ENCODE measurements at regions not wholly inside any gene's neighbourhood (a gene's known extent, or its start where the extent isn't known, plus 50 kb on each side); places are given as distances from the start of the nearest gene placed in this dataset.

GRCh38 chr18:71899707-71900472 is 644.3 kb downstream of the CBLN2 start:
- DNase-seq (ENCODE audit: low read depth, low spot score), result no peak

- no peak for DNase-seq (ENCODE audit: low read depth, low spot score)
Observed at GRCh38 chr18:71899183-71899582, 645.0 kb downstream of the CBLN2 start.

GRCh38 chr18:71887509-71887908 is 656.6 kb downstream of the CBLN2 start:
- DNase-seq (ENCODE audit: low read depth, low spot score), result no peak

GRCh38 chr18:71878226-71878625 is 665.9 kb downstream of the CBLN2 start:
- no peak for DNase-seq (ENCODE audit: low read depth, low spot score)

- no peak for DNase-seq (ENCODE audit: low read depth, low spot score)
Observed at GRCh38 chr18:71873695-71874094, 670.4 kb downstream of the CBLN2 start.

- no peak for DNase-seq (ENCODE audit: low read depth, low spot score)
Observed at GRCh38 chr18:71865888-71866287, 678.3 kb downstream of the CBLN2 start.

- DNase-seq (ENCODE audit: low read depth, low spot score), result no peak
Observed at GRCh38 chr18:71850602-71851001, 693.5 kb downstream of the CBLN2 start.

GRCh38 chr18:71849407-71849806 is 694.7 kb downstream of the CBLN2 start:
- no peak for DNase-seq (ENCODE audit: low read depth, low spot score)

GRCh38 chr18:71846716-71847115 is 697.4 kb downstream of the CBLN2 start:
- DNase-seq (ENCODE audit: low read depth, low spot score), result no peak

- no peak for DNase-seq (ENCODE audit: low read depth, low spot score)
Observed at GRCh38 chr18:71844814-71845213, 699.3 kb downstream of the CBLN2 start.

- no peak for DNase-seq (ENCODE audit: low read depth, low spot score)
Observed at GRCh38 chr18:71842666-71843065, 701.5 kb downstream of the CBLN2 start.

GRCh38 chr18:71837547-71837946 is 706.6 kb downstream of the CBLN2 start:
- DNase-seq (ENCODE audit: low read depth, low spot score), result no peak

- no peak for DNase-seq (ENCODE audit: low read depth, low spot score)
Observed at GRCh38 chr18:71832946-71833617, 711.1 kb downstream of the CBLN2 start.

GRCh38 chr18:71831039-71831438 is 713.1 kb downstream of the CBLN2 start:
- DNase-seq (ENCODE audit: low read depth, low spot score), result no peak

- DNase-seq (ENCODE audit: low read depth, low spot score), result no peak
Observed at GRCh38 chr18:71827301-71827700, 716.8 kb downstream of the CBLN2 start.

- DNase-seq (ENCODE audit: low read depth, low spot score), result no peak
Observed at GRCh38 chr18:71815305-71815704, 728.8 kb downstream of the CBLN2 start.

- no peak for DNase-seq (ENCODE audit: low read depth, low spot score)
Observed at GRCh38 chr18:71809711-71810110, 734.4 kb downstream of the CBLN2 start.

GRCh38 chr18:71808616-71809015 is 735.5 kb downstream of the CBLN2 start:
- DNase-seq (ENCODE audit: low read depth, low spot score), result no peak

- DNase-seq (ENCODE audit: low read depth, low spot score), result no peak
Observed at GRCh38 chr18:71807586-71807985, 736.6 kb downstream of the CBLN2 start.

GRCh38 chr18:71798986-71799673 is 745.0 kb downstream of the CBLN2 start:
- DNase-seq (ENCODE audit: low read depth, low spot score), result no peak

GRCh38 chr18:71797554-71797953 is 746.6 kb downstream of the CBLN2 start:
- DNase-seq (ENCODE audit: low read depth, low spot score), result no peak

GRCh38 chr18:71784777-71785176 is 759.4 kb downstream of the CBLN2 start:
- DNase-seq (ENCODE audit: low read depth, low spot score), result no peak

- DNase-seq (ENCODE audit: low read depth, low spot score), result no peak
Observed at GRCh38 chr18:71760541-71760940, 783.6 kb downstream of the CBLN2 start.
